Fibroblast of upper back skin (primary cell): ENCODE measurements at regions not wholly inside any gene's neighbourhood (a gene's known extent, or its start where the extent isn't known, plus 50 kb on each side); places are given as distances from the start of the nearest gene placed in this dataset.
"Not testable (repeated sequence)": the region's sequence is repeated elsewhere in the genome, so short reads cannot be mapped to it uniquely, and the experiment has no call there.

ENCODE experiments used
- DNase-seq: peaks from one replicate; pipeline ENCODE4 v3.0.0-alpha.2; 2013

DNA sequence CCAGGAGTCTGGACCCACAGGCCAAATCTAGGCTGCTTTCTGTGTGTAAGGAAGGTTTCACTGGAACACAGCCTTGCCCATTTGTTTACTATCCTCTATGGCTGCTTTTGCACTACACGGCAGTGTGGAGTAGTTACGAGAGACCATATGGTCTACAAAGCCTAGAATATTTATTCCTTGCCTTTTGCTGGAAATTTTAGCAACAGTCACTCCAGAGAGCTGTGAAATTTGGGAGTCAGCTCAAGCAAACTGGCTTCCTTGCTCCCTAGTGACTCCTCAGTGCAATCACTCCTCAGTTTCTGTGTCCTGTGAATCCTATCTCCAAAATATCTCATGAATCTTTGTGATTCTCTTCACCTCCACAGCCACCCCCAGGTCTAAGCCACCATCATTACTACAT lies 99.0 kb upstream of the CPEB2 start:
- no peak for DNase-seq

DNA sequence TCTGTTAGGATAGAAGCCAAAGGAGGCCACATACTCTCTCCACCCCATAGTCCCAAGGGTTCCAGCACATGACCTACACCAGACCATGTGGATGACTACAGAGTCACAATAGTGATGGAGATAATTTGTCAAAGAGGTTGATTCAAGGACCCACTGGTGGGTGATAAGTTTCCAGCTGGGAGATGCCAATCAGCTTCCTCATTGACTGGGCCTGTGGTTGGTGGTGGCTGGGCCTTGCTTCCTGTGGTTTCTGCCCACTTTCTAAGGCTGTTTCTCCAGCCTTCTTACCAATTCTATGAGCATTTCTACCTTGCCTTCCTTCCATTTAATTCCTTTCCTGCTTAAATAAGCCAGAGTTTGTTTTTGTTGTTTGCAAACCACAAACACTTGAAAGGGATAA lies 95.5 kb upstream of the CPEB2 start:
- DNase-seq: no peak

- DNase-seq: peak; percentile 52
These were observed 93.6 kb upstream of the CPEB2 start for GRCh38 chr4:14908635-14909034.

DNA sequence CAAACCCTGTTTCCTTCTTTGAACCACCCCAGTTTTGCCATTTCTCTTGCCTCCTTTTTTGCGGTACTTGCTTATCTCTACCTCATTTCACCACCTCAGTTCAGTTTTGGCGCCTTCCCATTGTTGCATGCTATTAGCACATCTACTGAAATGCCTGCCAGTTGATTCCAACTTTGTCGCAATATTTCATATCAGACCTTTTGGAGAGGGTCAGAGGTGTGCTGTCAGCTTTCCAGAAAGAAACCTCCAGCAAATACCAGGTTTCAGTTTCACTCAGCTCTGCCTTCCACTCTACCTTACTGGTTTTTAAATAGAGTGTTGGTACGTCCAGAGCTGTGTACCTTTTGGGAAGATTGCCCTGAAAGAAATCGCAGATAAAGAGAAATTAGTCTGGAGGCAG lies 91.9 kb upstream of the CPEB2 start:
- DNase-seq: no peak

DNA sequence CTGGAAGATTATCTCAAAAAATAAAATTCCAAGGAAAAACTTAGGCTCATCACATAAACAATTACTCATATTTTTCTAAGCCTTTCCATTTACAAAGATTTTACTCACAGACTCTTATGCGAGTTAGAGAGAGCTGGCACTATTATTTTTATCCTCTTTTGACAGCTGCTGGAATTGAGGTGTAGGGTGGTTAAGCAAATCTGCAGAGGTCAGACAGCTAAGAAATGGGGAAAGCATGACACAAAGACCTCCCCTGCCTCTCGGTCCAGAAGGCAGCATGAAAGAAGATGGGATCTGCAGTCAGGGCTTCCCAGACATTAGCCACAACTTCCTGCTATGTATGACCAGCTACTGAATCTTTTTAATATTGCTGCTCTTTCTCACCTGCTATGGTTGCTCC lies 89.9 kb upstream of the CPEB2 start:
- no peak for DNase-seq

- DNase-seq: no peak
These were observed 87.3 kb upstream of the CPEB2 start for GRCh38 chr4:14915018-14915417.

GRCh38 chr4:14916554-14917297 lies 85.6 kb upstream of the CPEB2 start:
- peak; percentile 25 for DNase-seq

GRCh38 chr4:14917298-14917633 lies 85.0 kb upstream of the CPEB2 start:
- DNase-seq: no peak

DNA sequence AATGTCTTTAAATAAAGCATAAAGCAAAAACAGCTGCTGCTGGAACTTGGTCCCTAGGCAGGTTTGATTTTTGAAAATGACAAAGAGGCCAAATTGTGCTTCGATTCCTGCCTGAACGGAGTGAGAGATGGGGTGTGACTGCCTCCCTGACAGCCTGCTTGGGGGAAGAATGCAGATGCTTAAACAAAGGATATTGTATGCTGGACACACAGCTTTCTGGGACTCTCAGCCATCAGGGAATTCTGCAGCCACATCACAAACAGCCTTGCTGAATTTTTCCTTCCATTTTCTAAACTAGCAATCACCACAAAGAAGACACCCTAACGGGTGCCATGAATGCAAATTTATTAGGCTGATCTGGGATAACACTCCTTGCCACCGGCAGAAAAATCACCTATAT lies 83.9 kb upstream of the CPEB2 start:
- no peak for DNase-seq

DNA sequence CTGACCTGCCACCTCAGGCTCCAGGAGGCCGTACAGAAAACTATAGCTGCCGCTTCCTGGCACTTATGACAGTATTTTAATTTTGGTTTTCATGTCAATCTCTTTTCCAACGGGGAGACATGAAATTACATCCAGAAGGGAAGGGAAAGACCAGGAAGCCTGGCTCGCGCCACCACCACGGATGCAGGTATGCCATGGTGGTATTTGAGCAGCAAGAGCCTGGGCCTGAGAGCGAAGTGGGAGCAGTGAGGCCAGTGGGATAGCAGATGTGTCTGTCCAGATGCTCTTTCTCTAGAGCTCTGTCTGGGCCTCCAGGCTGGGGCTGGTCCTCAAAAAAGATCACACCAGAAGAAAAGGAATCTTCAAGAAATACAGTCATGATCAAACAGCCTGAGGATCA lies 82.5 kb upstream of the CPEB2 start:
- no peak for DNase-seq

DNA sequence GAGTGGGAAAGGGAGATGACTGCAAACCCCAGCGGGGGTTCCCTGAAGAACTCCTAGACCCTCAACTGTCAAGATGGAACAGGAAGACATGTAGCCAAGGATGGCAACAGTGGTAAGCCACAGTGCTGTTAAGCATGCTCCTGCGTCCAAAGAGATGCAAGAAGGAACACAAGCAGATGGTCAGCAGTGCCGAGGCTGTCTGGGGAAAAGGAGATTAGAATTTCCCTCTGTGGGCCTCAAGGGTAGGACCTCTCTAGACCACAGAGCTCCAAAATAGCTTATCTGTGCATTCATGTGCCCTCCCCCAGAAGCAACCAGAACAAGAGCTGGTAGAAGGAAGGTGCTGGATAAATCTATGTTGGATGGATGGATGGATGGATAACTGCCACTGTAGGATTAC lies 82.0 kb upstream of the CPEB2 start:
- no peak for DNase-seq

GRCh38 chr4:14920759-14921320 lies 81.4 kb upstream of the CPEB2 start:
- no peak for DNase-seq

- not testable (repeated sequence) for DNase-seq
These were observed 80.5 kb upstream of the CPEB2 start for GRCh38 chr4:14921781-14922180.

DNA sequence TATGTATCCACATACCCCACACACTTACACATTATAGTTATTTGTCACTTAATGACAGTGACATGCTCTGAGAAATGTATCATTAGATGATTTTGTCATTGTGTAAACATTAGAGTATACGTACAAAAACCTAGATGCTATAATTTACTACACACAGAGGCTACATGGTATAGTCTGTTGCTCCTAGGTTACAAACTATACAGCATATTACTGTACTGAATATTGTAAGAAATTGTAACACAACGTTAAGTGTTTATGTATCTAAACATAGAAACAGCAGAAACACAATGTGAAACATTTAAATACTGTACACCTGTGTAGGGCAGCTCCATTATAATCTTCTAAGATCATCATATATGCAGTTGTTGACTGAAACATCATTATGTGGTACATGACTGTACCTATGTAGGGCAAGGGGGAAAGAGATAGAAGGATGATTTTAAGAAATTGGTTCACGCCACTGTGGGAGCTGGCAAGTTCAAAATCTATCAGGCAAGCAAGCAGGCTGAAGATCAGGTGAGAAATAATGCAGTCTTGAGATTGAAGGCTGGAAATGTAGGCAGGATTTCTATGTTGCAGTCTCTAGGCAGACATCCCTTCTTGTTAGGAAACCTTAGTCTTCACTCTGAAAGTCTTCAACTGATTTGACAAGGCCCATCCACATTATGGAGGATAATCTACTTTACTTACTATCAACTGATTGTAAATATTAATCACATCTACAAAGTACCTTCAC lies 78.0 kb upstream of the CPEB2 start:
- no peak for DNase-seq

DNA sequence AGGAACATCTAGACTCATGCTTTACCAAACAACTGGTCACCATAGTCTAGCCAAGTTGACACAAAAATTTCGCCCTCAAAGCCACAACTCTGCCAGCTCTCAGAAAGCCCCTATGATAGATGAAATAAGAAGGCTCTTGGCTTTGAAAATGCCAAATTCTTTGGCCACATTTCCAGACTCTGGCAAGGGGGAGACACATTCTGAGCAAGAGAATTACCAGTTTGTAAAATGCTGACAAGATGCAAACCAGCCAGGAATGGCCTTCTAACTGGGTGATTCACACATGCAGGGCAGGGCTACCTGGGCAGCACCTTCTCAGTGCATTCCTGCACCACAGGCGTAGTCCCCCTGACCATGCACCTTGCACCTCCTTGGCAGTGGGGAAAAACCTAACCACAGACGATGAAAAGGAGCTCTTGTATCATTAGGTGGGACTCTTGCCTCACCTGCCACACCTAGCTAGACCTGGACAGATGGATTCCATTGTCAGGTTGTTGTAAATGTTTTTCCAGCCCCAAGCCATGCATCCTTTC lies 77.4 kb upstream of the CPEB2 start:
- no peak for DNase-seq

DNA sequence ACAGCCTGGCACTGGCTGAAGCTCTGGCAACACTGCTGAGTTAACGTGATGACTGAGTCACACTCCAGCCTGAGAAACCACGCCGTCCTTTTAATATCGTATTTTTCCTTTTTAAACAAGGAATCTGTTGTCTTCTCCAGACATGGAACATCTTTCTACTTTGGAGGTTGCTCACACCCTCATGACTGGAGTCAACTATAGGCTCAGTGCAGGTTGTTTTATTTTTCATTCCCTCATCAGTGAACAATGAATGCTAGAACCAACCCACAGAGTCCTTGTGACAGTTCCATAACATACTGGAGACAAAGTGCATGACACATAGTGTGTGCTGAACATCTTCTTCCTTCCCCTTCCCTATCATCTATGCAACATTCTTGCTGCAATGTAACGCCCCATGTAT lies 76.8 kb upstream of the CPEB2 start:
- DNase-seq: no peak

- no peak for DNase-seq
These were observed 75.9 kb upstream of the CPEB2 start for GRCh38 chr4:14926368-14926767.

GRCh38 chr4:14928035-14928434 lies 74.2 kb upstream of the CPEB2 start:
- no peak for DNase-seq

GRCh38 chr4:14929669-14930068 lies 72.6 kb upstream of the CPEB2 start:
- no peak for DNase-seq

DNA sequence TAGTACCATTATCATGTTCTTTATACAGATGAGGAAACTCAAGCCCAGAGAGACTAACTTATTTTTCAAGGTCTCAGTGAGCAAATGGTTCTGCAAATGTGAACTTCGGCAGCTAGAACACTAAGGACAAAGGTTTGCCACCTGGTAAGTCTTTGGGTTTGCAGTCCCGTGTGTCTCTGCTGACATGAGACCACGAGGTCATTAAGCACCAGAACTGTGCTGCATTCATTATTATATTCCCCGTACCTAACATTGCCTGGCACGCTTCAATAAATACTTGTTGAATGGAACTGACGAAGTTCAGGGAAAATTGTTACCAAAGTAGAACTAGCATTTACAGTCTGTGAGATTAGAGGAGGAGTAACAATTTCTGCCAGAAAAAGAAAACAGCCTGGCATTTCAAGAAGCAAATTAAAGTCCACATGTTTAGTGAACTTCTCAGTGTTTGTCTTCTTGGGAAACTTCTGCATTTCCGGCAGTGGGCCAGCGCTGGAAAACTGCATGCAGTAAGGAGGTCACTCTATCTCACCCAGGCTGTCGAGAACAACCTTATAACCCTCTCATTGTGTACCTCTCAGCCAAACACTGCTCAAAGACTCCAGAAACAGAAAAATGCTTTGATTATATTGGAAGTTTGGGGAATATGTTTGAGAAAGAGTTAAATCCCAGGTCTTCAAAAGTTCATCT lies 67.4 kb upstream of the CPEB2 start:
- DNase-seq: no peak

GRCh38 chr4:14943749-14944148 lies 58.5 kb upstream of the CPEB2 start:
- DNase-seq: no peak

DNA sequence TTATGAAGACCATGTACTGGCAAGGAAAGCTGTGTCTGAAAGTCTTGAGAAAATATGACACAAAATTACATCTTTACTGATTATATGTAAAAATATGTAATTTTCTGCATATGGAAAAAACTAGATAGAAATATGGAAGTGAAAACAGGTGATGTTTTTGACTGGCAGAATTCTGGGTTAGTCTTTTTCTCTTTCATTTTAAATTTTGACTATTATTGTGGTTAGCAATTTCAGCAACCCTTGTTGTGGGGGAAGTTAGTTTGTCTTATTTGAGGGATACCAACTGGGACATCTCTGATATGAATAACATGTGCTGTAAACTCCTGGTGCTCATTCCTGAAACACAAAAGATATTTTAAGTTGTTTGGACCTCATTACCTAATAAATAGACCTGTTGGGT lies 49.9 kb upstream of the CPEB2 start:
- no peak for DNase-seq
